Urinary bladder (tissue), 3 donors: ENCODE measurements at regions not wholly inside any gene's neighbourhood (a gene's known extent, or its start where the extent isn't known, plus 50 kb on each side); places are given as distances from the start of the nearest gene placed in this dataset.
"Not testable (repeated sequence)": the region's sequence is repeated elsewhere in the genome, so short reads cannot be mapped to it uniquely, and the experiment has no call there.

Experiments used
- DNase-seq: peaks from one replicate; pipeline ENCODE4 v3.0.0-alpha.2; 2015; ENCODE audit errors: extremely low spot score
- H3K27ac ChIP-seq: one replicate; pipeline ENCODE4 v1.5.1; 2013; ENCODE audit warnings: low read depth, mild to moderate bottlenecking, moderate library complexity
- H3K36me3 ChIP-seq: one replicate; pipeline ENCODE4 v1.6.1; 2013; ENCODE audit warnings: mild to moderate bottlenecking, moderate library complexity; ENCODE audit not compliant: insufficient read depth
- H3K4me1 ChIP-seq: one replicate; pipeline ENCODE4 v1.6.1; 2013; ENCODE audit warnings: mild to moderate bottlenecking, moderate library complexity; ENCODE audit not compliant: insufficient read depth
- H3K4me3 ChIP-seq: one replicate; pipeline ENCODE4 v1.5.1; 2013; ENCODE audit warnings: low read depth, low read length
- WGBS: extraction: QIAGEN DNeasy Blood & Tissue Kit; methylation state at CpG from one replicate; pipeline ENCODE4 v1.1.7; 2013; 5-methylcytosine and 5-hydroxymethylcytosine counted together
- donor health status: healthy with polysubstance abuse.
- donor health status: healthy.

- no peak overlapping the region for H3K4me3 ChIP-seq
- no peak overlapping the region for H3K27ac ChIP-seq
- WGBS, result 84% methylated on average over 5 of the region's 5 CpGs
- H3K36me3 ChIP-seq, result no peaks in the 10 kb centered on the region
- no peak for DNase-seq
- no peaks in the 10 kb centered on the region for H3K4me1 ChIP-seq
Measured at GRCh38 chr12:13405961-13406703, 209.6 kb downstream of the EMP1 start.

DNA sequence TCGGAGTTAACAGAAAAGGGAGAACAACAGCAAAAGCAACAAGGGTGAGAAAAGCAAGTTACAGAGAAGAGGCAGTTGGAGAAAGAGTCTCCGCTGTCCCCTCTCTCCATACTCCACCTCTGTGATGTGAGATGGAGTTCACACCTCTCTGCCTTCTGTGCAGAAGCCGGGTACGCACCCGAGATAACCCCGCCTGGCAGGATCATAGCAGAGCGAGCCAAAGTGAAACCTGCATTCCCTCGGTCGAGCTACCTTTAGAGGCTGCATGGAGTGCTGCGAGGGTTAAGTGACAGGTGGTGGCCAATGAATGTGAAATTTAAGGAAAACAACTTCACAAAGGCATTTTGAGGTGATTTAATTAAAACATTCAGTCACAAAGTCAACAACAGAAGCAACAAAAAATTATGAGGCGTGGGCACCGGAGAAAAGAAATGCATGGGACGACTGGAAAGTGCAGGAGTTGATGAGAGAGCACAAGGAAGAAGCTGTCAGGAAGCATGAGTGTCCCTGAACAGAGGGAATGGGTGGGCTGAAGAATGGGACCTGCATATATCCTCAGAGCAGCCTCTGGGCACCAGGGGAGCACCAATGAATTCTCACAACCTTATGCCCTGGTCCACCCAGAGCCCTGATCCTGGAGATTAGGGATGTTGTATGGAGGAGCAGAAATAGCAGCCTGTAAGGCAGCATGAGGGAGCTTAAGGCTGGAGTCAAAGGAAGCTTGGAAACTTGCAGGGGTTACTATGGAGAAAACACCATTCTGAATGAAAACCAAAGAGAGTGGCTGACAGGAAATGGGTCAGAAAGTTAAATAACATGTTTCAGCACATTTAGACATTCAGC is 208.3 kb downstream of the EMP1 start:
- Histone ChIP-seq H3K27ac (no peak overlapping the region), H3K4me1 (no peaks in the 10 kb centered on the region), H3K4me3 (no peak overlapping the region), H3K36me3 (no peaks in the 10 kb centered on the region)
- DNase-seq, result no peak
- WGBS, result 65% methylated on average over 13 of the region's 13 CpGs

DNA sequence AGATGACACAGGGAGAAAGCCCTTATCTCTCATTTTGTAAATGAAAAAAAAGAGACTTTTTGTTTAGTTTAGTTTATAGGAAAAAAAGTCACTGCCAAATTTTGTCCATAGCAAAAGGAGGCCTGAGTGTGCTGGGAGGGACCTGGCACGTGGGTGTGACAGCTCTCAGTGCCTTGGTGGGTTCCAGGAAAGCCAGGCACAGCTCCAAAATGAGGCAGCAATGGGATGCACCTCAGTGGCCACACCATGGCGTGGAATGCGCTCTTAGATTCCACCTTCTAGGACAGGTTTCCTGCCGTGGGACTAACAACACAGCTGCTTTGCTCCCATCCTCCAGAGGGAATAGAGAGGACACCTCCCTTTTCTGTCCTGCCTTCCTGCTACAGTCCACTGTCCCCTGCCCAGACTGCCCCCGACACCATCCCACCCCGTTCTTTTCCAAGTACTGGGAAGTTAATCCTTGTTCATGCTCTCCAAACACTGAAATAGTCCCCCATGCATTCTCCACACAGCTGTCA is 207.6 kb downstream of the EMP1 start:
- WGBS, result 41% methylated on average over 6 of the region's 6 CpGs
- no peaks in the 10 kb centered on the region for H3K36me3 ChIP-seq
- no peak for DNase-seq
- no peak overlapping the region for H3K27ac ChIP-seq
- H3K4me1 ChIP-seq, result no peaks in the 10 kb centered on the region
- no peak overlapping the region for H3K4me3 ChIP-seq

DNA sequence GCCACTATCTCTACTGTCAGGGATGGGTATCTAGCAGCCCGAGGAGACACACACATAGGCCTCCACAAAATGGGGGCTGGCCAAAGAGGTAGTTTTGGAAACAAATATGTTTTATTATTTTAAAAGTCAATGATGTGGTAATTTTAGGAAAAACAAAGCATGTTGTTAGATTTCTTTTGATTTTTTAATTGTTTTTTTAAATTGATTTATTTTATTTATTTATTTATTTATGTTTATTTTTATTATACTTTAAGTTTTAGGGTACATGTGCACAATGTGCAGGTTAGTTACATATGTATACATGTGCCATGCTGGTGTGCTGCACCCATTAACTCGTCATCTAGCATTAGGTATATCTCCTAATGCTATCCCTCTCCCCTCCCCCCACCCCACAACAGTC is 194.8 kb downstream of the EMP1 start:
- not testable (repeated sequence) for H3K36me3 ChIP-seq, H3K27ac ChIP-seq, DNase-seq, H3K4me3 ChIP-seq, H3K4me1 ChIP-seq
- 95% methylated on average over 2 of the region's 2 CpGs for WGBS

DNA sequence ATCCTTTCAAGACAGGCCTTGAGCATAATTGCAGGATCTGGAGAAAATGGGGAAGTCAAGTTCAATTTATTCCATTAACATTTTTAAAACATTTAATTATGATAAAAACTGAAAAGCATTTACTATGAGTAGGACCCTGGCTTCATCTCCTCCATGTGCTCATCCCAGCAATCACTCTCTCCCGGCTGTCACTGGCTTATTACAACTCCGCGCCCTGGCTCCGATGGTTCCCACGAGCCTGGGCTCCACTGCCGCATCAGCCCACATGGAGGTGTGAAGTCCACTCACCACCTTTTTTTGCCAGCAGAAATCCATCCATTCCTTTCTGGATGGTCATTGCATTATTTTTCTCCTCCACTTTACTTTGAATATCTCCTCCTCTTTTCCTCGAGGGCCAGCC is 194.4 kb downstream of the EMP1 start:
- H3K4me1 ChIP-seq, result no peaks in the 10 kb centered on the region
- H3K4me3 ChIP-seq, result no peak overlapping the region
- no peak for DNase-seq
- WGBS, result 84% methylated on average over 7 of the region's 7 CpGs
- no peaks in the 10 kb centered on the region for H3K36me3 ChIP-seq
- H3K27ac ChIP-seq, result no peak overlapping the region

DNA sequence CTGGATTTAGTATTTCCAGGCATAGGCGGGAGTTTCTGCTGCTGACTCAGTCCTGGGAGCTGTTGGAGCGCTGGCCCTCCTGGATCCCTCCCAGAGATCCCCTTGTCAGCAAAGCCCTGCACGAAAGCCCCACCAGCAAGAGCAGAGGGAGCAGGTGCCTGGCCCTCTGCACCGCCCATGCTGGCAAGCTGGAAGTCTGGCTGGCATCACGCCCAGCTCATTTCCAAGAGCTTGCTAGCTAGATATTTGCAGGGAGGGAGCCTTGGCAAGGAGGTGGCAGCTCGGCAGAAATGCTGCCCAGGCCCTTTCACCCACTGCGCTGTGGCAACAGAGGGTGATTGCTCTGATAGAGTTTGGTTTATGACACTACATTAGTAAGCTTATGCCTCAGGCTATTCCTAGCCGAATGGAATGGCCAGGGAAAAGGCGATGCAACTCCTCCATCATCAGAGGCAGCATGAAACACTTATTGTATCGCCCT is 193.9 kb downstream of the EMP1 start:
- Histone ChIP-seq H3K4me3 (no peak overlapping the region), H3K36me3 (no peaks in the 10 kb centered on the region), H3K4me1 (no peaks in the 10 kb centered on the region), H3K27ac (no peak overlapping the region)
- peak; percentile 70 for DNase-seq
- WGBS, result 28% methylated on average over 10 of the region's 10 CpGs

DNA sequence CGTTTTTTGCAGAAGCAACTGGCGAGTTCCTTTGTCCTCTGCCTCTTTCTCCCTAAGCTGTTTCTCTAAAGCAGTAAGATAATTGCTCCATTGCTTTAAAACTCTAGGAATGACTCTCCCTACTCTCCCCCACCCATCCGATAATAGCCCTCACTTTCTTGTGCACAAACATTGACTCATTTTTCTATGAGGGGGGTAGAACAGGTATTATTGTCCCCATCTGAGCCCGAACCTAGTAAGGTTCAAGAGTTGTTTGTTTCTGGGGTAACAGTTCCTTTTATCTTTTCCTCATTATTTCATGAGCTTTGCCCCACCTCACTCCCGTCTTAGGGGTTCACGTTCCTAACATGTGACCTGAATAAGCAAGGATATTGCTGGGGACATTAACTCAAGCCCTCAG is 190.6 kb downstream of the EMP1 start:
- no peak for DNase-seq
- no peaks in the 10 kb centered on the region for H3K4me1 ChIP-seq
- WGBS, result 82% methylated on average over 6 of the region's 6 CpGs
- H3K27ac ChIP-seq, result no peak overlapping the region
- H3K4me3 ChIP-seq, result no peak overlapping the region
- H3K36me3 ChIP-seq, result no peaks in the 10 kb centered on the region

DNA sequence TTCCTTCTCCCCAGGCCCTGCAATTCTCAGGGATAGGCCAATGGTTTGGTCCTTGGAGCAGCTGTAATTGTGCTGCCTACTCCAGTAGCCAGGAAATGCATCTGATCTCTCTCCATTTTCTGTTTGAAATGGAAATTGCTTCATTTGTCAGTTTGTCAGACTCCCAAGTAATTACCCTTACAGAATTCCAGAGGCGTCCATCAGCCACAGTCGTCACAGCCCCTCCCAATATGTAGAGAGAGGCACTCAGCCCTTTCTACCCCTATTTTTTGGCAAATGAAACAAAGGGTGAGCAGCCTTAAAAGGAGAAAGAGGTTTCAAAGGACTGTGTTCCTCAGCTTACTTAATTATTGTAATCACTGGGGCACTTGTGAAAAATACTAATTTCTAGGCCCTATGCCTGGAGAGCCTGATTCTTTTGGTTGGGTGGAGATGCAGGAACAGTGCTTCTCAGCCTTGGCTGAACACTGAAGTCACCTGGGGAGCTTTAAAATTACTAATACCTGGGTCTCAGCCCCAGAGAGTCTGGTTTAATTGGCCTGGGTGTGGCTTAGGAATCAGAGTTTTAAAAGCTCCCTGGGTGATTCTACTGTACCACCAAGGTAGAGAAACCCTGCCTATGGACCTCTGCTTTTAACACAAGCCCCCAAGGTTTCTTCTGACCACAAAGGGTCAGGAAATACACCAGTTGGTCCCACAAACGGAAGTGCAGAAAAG is 190.0 kb downstream of the EMP1 start:
- no peak for DNase-seq
- H3K27ac ChIP-seq, result no peak overlapping the region
- no peaks in the 10 kb centered on the region for H3K36me3 ChIP-seq
- H3K4me3 ChIP-seq, result no peak overlapping the region
- 74% methylated on average over 3 of the region's 3 CpGs for WGBS
- H3K4me1 ChIP-seq, result no peaks in the 10 kb centered on the region

GRCh38 chr12:13383379-13383778 is 186.9 kb downstream of the EMP1 start:
- Histone ChIP-seq H3K36me3 (no peaks in the 10 kb centered on the region), H3K4me1 (no peaks in the 10 kb centered on the region), H3K4me3 (no peak overlapping the region), H3K27ac (no peak overlapping the region)
- DNase-seq, result no peak
- WGBS, result 70% methylated on average over 3 of the region's 3 CpGs

DNA sequence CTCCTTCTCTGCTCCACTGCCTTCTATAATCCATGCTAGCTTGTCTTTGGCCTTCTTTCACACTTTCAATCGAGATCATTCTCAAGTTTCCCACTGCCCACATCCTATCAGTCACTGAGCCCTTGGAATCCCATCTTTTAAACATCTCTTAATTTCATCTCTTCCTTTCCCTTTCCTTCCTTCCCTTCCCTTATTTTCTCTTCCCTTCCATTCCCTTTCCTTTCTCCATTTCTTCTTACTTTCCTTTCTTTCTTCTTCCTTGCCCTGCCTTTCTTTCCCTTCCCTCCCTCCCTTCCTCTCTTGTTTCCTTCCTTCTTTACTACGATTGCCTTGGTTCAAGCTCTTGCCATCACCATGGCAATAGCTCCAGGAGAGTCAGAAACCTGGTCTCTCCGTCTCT is 183.8 kb downstream of the EMP1 start:
- H3K36me3 ChIP-seq, result no peaks in the 10 kb centered on the region
- DNase-seq, result no peak
- no peak overlapping the region for H3K4me3 ChIP-seq
- H3K27ac ChIP-seq, result no peak overlapping the region
- no peaks in the 10 kb centered on the region for H3K4me1 ChIP-seq
- WGBS, result 79% methylated on average over 3 of the region's 3 CpGs

GRCh38 chr12:13379531-13380188 is 183.1 kb downstream of the EMP1 start:
- Histone ChIP-seq H3K27ac (no peak overlapping the region), H3K36me3 (no peaks in the 10 kb centered on the region), H3K4me3 (no peak overlapping the region), H3K4me1 (no peaks in the 10 kb centered on the region)
- WGBS, result 67% methylated on average over 3 of the region's 3 CpGs
- no peak for DNase-seq

GRCh38 chr12:13377698-13378097 is 181.2 kb downstream of the EMP1 start:
- H3K36me3 ChIP-seq, result no peaks in the 10 kb centered on the region
- no peak overlapping the region for H3K4me3 ChIP-seq
- H3K27ac ChIP-seq, result no peak overlapping the region
- no peaks in the 10 kb centered on the region for H3K4me1 ChIP-seq
- no peak for DNase-seq
- 74% methylated on average over 1 of the region's 1 CpG for WGBS
